GM19099 (cell line): ENCODE measurements at regions not wholly inside any gene's neighbourhood (a gene's known extent, or its start where the extent isn't known, plus 50 kb on each side); places are given as distances from the start of the nearest gene placed in this dataset.

ENCODE experiments used
- POLR2A ChIP-seq: IDR thresholded peaks from 3 replicates; pipeline ENCODE4 v1.6.1; 2011; ENCODE audit warnings: low read depth; ENCODE audit not compliant: insufficient read length; ENCODE audit errors: extremely low read depth

GRCh38 chr6:119609865-119610264, 260.3 kb upstream of the MAN1A1 start:
- no peak for TF ChIP-seq POLR2A

- no peak for TF ChIP-seq POLR2A
Observed at GRCh38 chr6:119608994-119609393, 259.4 kb upstream of the MAN1A1 start.

GRCh38 chr6:119604124-119604523, 254.6 kb upstream of the MAN1A1 start:
- TF ChIP-seq POLR2A, result no peak

- TF ChIP-seq POLR2A, result no peak
Observed at GRCh38 chr6:119603501-119603900, 253.9 kb upstream of the MAN1A1 start.

- TF ChIP-seq POLR2A, result no peak
Observed at GRCh38 chr6:119602215-119603178, 252.9 kb upstream of the MAN1A1 start.

- no peak for TF ChIP-seq POLR2A
Observed at GRCh38 chr6:119598883-119599282, 249.3 kb upstream of the MAN1A1 start.

GRCh38 chr6:119594907-119595306, 245.3 kb upstream of the MAN1A1 start:
- no peak for TF ChIP-seq POLR2A

GRCh38 chr6:119591235-119591634, 241.7 kb upstream of the MAN1A1 start:
- TF ChIP-seq POLR2A, result no peak

GRCh38 chr6:119590066-119590465, 240.5 kb upstream of the MAN1A1 start:
- no peak for TF ChIP-seq POLR2A

GRCh38 chr6:119587537-119587936, 238.0 kb upstream of the MAN1A1 start:
- no peak for TF ChIP-seq POLR2A

GRCh38 chr6:119586250-119586882, 236.8 kb upstream of the MAN1A1 start:
- TF ChIP-seq POLR2A, result no peak

GRCh38 chr6:119584088-119584487, 234.5 kb upstream of the MAN1A1 start:
- TF ChIP-seq POLR2A, result no peak

- TF ChIP-seq POLR2A, result no peak
Observed at GRCh38 chr6:119581220-119581619, 231.7 kb upstream of the MAN1A1 start.

GRCh38 chr6:119575721-119576120, 226.2 kb upstream of the MAN1A1 start:
- TF ChIP-seq POLR2A, result no peak

- TF ChIP-seq POLR2A, result no peak
Observed at GRCh38 chr6:119568580-119568979, 219.0 kb upstream of the MAN1A1 start.

- TF ChIP-seq POLR2A, result no peak
Observed at GRCh38 chr6:119566546-119567260, 217.1 kb upstream of the MAN1A1 start.

GRCh38 chr6:119565893-119566292, 216.3 kb upstream of the MAN1A1 start:
- TF ChIP-seq POLR2A, result no peak
